Transverse colon (tissue), 4 donors: ENCODE measurements at regions not wholly inside any gene's neighbourhood (a gene's known extent, or its start where the extent isn't known, plus 50 kb on each side); places are given as distances from the start of the nearest gene placed in this dataset.

Source experiments
- DNase-seq: peaks from one replicate; pipeline ENCODE4 v3.0.0-alpha.2; 2019
- H3K27ac ChIP-seq, 4 donors: fragments of 200-600 bp; sonication (generic); 2 replicates each; pipeline ENCODE4 v1.5.1; 2016 to 2018; ENCODE audit warnings: inconsistent platforms in 4 of 4
- H3K27me3 ChIP-seq: fragments of 200-600 bp; sonication (generic); 2 replicates; pipeline ENCODE4 v1.5.1; 2017; ENCODE audit warnings: inconsistent platforms
- H3K36me3 ChIP-seq, 4 donors: fragments of 200-600 bp; sonication (generic); 2 replicates each; pipeline ENCODE4 v1.5.1; 2017 to 2019; ENCODE audit warnings: inconsistent platforms in 4 of 4
- H3K4me1 ChIP-seq, 4 donors: fragments of 200-600 bp; sonication (generic); 2 replicates each; pipeline ENCODE4 v1.5.1; 2017 to 2020; ENCODE audit warnings: inconsistent platforms in 4 of 4
- H3K4me3 ChIP-seq, 4 donors: fragments of 200-600 bp; sonication (generic); 1 replicate in 1 of 4; 2 replicates in 3 of 4; pipeline versions ENCODE4 v1.5.1 to v1.6.1; 2017 to 2019; ENCODE audit warnings: inconsistent platforms in 4 of 4
- H3K9me3 ChIP-seq, 2 donors: fragments of 200-600 bp; sonication (generic); 2 replicates each; pipeline ENCODE4 v1.5.1; 2017 to 2019; ENCODE audit warnings: inconsistent platforms in 2 of 2
- CTCF ChIP-seq, 5 experiments: fragments of 200-600 bp in 3 of 5; fragments of 450-650 bp in 2 of 5; sonication (generic) in 3 of 5; IDR thresholded peaks; 1 replicate in 2 of 5; 2 replicates in 3 of 5; pipeline ENCODE4 v1.5.1; 2016 to 2017; ENCODE audit warnings: antibody characterized with exemption in 5 of 5, inconsistent platforms in 3 of 5, mild to moderate bottlenecking in 2 of 5, moderate library complexity in 1 of 5
- EP300 ChIP-seq: sonication (generic); formaldehyde crosslinking; IDR thresholded peaks from one replicate; pipeline ENCODE4 v1.6.1; 2017; ENCODE audit warnings: antibody characterized with exemption, low read depth
- POLR2A ChIP-seq: fragments of 450-650 bp; IDR thresholded peaks from one replicate; pipeline ENCODE4 v1.6.1; 2016; ENCODE audit warnings: antibody characterized with exemption, mild to moderate bottlenecking, moderate library complexity
- POLR2AphosphoS5 ChIP-seq, 3 donors: sonication (generic); formaldehyde crosslinking; IDR thresholded peaks; one replicate each; pipeline ENCODE4 v1.6.1; 2016; ENCODE audit warnings: antibody characterized with exemption in 3 of 3
- WGBS, 2 donors: methylation state at CpG; one replicate each; pipeline ENCODE4 v1.1.5; 2018; ENCODE audit warnings: low coverage in 1 of 2; 5-methylcytosine and 5-hydroxymethylcytosine counted together
- in situ Hi-C, 4 donors: fragments of 200-750 bp; cut with MboI; loops; one replicate each; pipeline versions ENCODE4 v1.15.0 to v1.15.1; 2017; ENCODE audit warnings: low sequenced_read_pairs in 3 of 4, low pct_ligation_motif_present in 1 of 4, low pct_unique_long_range_greater_than_20kb in 1 of 4
- intact Hi-C: fragments of 100-400 bp; cut with DNase I; formaldehyde crosslinking; loops from one replicate; pipeline ENCODE4 v1.15.1; 2023; ENCODE audit warnings: low total_unique reads

GRCh38 chr16:86134802-86135461, 236.0 kb downstream of the IRF8 start:
- no peak for DNase-seq
- WGBS, 2 donors = 81% methylated on average over 12 of the region's 12 CpGs; no CpG with 5 or more reads in 1 of the 2 donors
- Histone ChIP-seq H3K4me1 (no peaks in the 10 kb centered on the region), H3K4me3 (no peak overlapping the region), H3K27ac (no peak overlapping the region), H3K27me3 (no peaks in the 10 kb centered on the region), H3K36me3 (no peaks in the 10 kb centered on the region), H3K9me3 (no peaks in the 10 kb centered on the region)
- in situ Hi-C loops (no loop called here), intact Hi-C loops (no loop called here)
- TF ChIP-seq POLR2A (no peak), EP300 (no peak), CTCF (IDR thresholded peaks at IDR 0.05) (no peak), POLR2AphosphoS5 (IDR thresholded peaks at IDR 0.05) (no peak)

- H3K27me3 ChIP-seq = no peaks in the 10 kb centered on the region
- TF ChIP-seq EP300 = no peak
- no peak for TF ChIP-seq POLR2AphosphoS5 (IDR thresholded peaks at IDR 0.05)
- no peak for TF ChIP-seq CTCF (IDR thresholded peaks at IDR 0.05)
- no peak for TF ChIP-seq POLR2A
- H3K36me3 ChIP-seq = no peaks in the 10 kb centered on the region
- in situ Hi-C loops = no loop called here
- H3K9me3 ChIP-seq = no peaks in the 10 kb centered on the region
- no peak overlapping the region for H3K27ac ChIP-seq
- no peak overlapping the region for H3K4me3 ChIP-seq
- WGBS, 2 donors = 75% methylated on average over 6 of the region's 6 CpGs; no CpG with 5 or more reads in 1 of the 2 donors
- no peak for DNase-seq
- intact Hi-C loops = no loop called here
- no peaks in the 10 kb centered on the region for H3K4me1 ChIP-seq
These were observed 238.4 kb downstream of the IRF8 start for GRCh38 chr16:86137359-86137758.

GRCh38 chr16:86138121-86139085, 239.4 kb downstream of the IRF8 start:
- intact Hi-C loops = no loop called here
- TF ChIP-seq EP300 (no peak), POLR2A (no peak), CTCF (IDR thresholded peaks at IDR 0.05) (no peak), POLR2AphosphoS5 (IDR thresholded peaks at IDR 0.05) (no peak)
- no peak overlapping the region for H3K4me3 ChIP-seq

GRCh38 chr16:86142801-86143236, 243.9 kb downstream of the IRF8 start:
- Histone ChIP-seq H3K27me3 (no peaks in the 10 kb centered on the region), H3K36me3 (no peaks in the 10 kb centered on the region), H3K27ac (no peak overlapping the region), H3K4me3 (no peak overlapping the region), H3K4me1 (peaks cover 0 to 3% (median 0%) of the 10 kb centered on the region in 4 donors), H3K9me3 (no peaks in the 10 kb centered on the region)
- in situ Hi-C loops = no loop called here
- intact Hi-C loops = no loop called here
- no peak for TF ChIP-seq EP300
- TF ChIP-seq POLR2AphosphoS5 (IDR thresholded peaks at IDR 0.05) = no peak
- TF ChIP-seq POLR2A = no peak
- TF ChIP-seq CTCF (IDR thresholded peaks at IDR 0.05) = no peak
- WGBS, 2 donors = 37 to 71% methylated on average over 2 to 5 of the region's 5 CpGs
- no peak for DNase-seq

More at GRCh38 chr16:86138121-86139085, 239.4 kb downstream of the IRF8 start:
- WGBS, 2 donors = 70 to 72% methylated on average over 4 to 16 of the region's 16 CpGs
- Histone ChIP-seq H3K36me3 (no peaks in the 10 kb centered on the region), H3K27ac (no peak overlapping the region), H3K4me1 (no peaks in the 10 kb centered on the region), H3K9me3 (no peaks in the 10 kb centered on the region), H3K27me3 (no peaks in the 10 kb centered on the region)
- DNase-seq = no peak
- in situ Hi-C loops = no loop called here
